Gastrocnemius medialis (tissue), 4 donors: ENCODE measurements at regions not wholly inside any gene's neighbourhood (a gene's known extent, or its start where the extent isn't known, plus 50 kb on each side); places are given as distances from the start of the nearest gene placed in this dataset.
"Not testable (repeated sequence)": the region's sequence is repeated elsewhere in the genome, so short reads cannot be mapped to it uniquely, and the experiment has no call there.

Source experiments
- ATAC-seq, 2 donors: fragments of 150-250 bp; one replicate each; pipeline ENCODE4 v1.9.1; 2016
- DNase-seq, 2 donors: peaks; one replicate each; pipeline ENCODE4 v3.0.0-alpha.2; 2019
- H3K27ac ChIP-seq, 4 donors: fragments of 200-600 bp; sonication (generic); 1 replicate in 1 of 4; 2 replicates in 3 of 4; pipeline ENCODE4 v1.5.1; 2016 to 2018; ENCODE audit warnings: mild to moderate bottlenecking in 2 of 4, moderate library complexity in 1 of 4
- H3K27me3 ChIP-seq, 3 donors: fragments of 200-600 bp; sonication (generic) in 2 of 3; 1 replicate in 1 of 3; 2 replicates in 2 of 3; pipeline versions ENCODE4 v1.5.1 to v1.6.0; 2016 to 2019; ENCODE audit warnings: mild to moderate bottlenecking in 1 of 3, moderate library complexity in 1 of 3
- H3K36me3 ChIP-seq, 2 donors: fragments of 200-600 bp; sonication (generic) in 1 of 2; one replicate each; pipeline ENCODE4 v1.5.1; 2017 to 2018
- H3K4me1 ChIP-seq, 2 donors: fragments of 200-600 bp; sonication (generic) in 1 of 2; one replicate each; pipeline ENCODE4 v1.5.1; 2016 to 2017; ENCODE audit warnings: mild to moderate bottlenecking in 2 of 2
- H3K4me3 ChIP-seq, 4 donors: fragments of 200-600 bp; sonication (generic) in 3 of 4; 1 replicate in 1 of 4; 2 replicates in 3 of 4; pipeline ENCODE4 v1.5.1; 2016 to 2019; ENCODE audit warnings: mild to moderate bottlenecking in 2 of 4
- H3K9me3 ChIP-seq, 3 donors: fragments of 200-600 bp; sonication (generic) in 2 of 3; 1 replicate in 1 of 3; 2 replicates in 2 of 3; pipeline ENCODE4 v1.5.1; 2016 to 2019
- POLR2A ChIP-seq, 2 donors: fragments of 450-650 bp; IDR thresholded peaks; one replicate each; pipeline ENCODE4 v1.6.1; 2017; ENCODE audit warnings: antibody characterized with exemption in 2 of 2, mild to moderate bottlenecking in 2 of 2, moderate library complexity in 2 of 2
- in situ Hi-C, 4 donors: fragments of 200-750 bp; cut with MboI; loops; one replicate each; pipeline versions ENCODE4 v1.15.0 to v1.8.0; 2017; ENCODE audit warnings: low sequenced_read_pairs in 4 of 4
- intact Hi-C: fragments of 100-400 bp; cut with DNase I; formaldehyde crosslinking; loops from one replicate; pipeline ENCODE4 v1.15.1; 2023; ENCODE audit warnings: low total_unique reads
- TF ChIP-seq, protein P1 (sequence below), 5 experiments: fragments of 450-650 bp in 3 of 5; fragments of 200-600 bp in 2 of 5; sonication (generic) in 2 of 5; IDR thresholded peaks in 4 of 5; conservative IDR thresholded peaks in 1 of 5; 1 replicate in 4 of 5; 2 replicates in 1 of 5; pipeline ENCODE4 v1.5.1; 2016 to 2019; ENCODE audit warnings: antibody characterized with exemption in 5 of 5, mild to moderate bottlenecking in 3 of 5, moderate library complexity in 3 of 5

DNA sequence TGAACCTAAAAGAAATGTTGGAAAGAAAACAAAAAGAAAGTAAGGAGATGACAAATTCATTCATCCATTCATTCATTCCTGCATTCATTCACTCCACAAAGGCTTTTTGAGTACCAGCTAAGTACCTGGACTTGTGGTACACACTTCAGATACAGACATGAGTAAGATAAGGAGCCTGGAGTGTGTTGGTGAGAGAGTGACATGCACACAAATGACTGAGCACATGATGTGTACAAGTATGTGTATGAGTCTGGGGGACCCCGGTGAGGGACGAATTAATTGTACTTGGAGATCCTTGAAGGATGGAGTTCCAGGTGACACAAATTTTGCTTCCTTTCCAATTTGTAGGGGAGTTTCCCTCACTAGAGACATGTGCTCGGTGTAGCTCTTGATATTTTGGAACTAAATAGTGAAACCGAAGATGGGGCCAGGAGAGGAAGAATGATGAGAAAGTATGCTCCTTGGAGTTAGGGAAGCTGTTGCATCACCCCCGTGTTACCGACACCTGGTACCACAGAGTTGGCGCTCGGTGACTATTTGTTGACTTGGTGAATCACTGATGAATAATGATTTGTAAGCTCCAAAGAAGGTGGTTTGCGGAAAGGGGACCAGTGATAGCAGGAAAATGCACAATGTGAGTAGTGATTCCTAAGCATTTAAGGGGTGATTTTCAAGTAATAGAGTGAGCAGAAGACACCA is 509.8 kb downstream of the CCDC171 start:
- ATAC-seq = no peak
- in situ Hi-C loops = no loop called here

DNA sequence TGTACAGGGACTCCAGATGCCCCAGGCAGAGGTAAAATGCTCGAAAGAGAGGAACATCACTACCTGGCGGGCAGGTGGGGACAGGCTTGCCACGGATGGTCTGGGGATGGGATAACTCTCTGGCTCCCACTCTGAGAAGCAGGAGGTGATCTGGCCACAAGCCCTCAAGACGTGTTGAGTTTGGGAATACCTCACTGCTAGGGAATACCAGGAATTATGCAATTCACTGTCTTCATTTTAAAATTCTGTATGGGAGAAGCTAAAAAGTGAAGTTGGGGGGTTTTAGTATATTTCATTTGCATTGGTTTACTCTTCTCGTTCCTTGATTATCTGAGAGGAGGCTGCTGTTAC is 510.4 kb downstream of the CCDC171 start:
- TF ChIP-seq, protein P1, sequence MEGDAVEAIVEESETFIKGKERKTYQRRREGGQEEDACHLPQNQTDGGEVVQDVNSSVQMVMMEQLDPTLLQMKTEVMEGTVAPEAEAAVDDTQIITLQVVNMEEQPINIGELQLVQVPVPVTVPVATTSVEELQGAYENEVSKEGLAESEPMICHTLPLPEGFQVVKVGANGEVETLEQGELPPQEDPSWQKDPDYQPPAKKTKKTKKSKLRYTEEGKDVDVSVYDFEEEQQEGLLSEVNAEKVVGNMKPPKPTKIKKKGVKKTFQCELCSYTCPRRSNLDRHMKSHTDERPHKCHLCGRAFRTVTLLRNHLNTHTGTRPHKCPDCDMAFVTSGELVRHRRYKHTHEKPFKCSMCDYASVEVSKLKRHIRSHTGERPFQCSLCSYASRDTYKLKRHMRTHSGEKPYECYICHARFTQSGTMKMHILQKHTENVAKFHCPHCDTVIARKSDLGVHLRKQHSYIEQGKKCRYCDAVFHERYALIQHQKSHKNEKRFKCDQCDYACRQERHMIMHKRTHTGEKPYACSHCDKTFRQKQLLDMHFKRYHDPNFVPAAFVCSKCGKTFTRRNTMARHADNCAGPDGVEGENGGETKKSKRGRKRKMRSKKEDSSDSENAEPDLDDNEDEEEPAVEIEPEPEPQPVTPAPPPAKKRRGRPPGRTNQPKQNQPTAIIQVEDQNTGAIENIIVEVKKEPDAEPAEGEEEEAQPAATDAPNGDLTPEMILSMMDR (IDR thresholded peaks at IDR 0.05 in 4 of 5, conservative IDR thresholded peaks at IDR 0.05 in 1 of 5) = no peak
- TF ChIP-seq POLR2A (IDR thresholded peaks at IDR 0.05) = no peak
- H3K4me3 ChIP-seq = no peak overlapping the region
- in situ Hi-C loops = no loop called here
- no peaks in the 10 kb centered on the region for H3K4me1 ChIP-seq
- H3K27me3 ChIP-seq = no peaks in the 10 kb centered on the region
- H3K9me3 ChIP-seq = no peaks in the 10 kb centered on the region
- no peaks in the 10 kb centered on the region for H3K36me3 ChIP-seq
- intact Hi-C loops = no loop called here
- no peak overlapping the region for H3K27ac ChIP-seq
- DNase-seq (no peak), ATAC-seq (no peak)

More for the DNA sequence above, 509.8 kb downstream of the CCDC171 start:
- DNase-seq = no peak
- TF ChIP-seq, protein P1 (IDR thresholded peaks at IDR 0.05 in 4 of 5, conservative IDR thresholded peaks at IDR 0.05 in 1 of 5) = no peak
- no peak for TF ChIP-seq POLR2A (IDR thresholded peaks at IDR 0.05)
- Histone ChIP-seq H3K27ac (no peak overlapping the region), H3K36me3 (no peaks in the 10 kb centered on the region), H3K9me3 (no peaks in the 10 kb centered on the region), H3K4me3 (no peak overlapping the region), H3K4me1 (no peaks in the 10 kb centered on the region), H3K27me3 (no peaks in the 10 kb centered on the region)
- intact Hi-C loops = no loop called here

DNA sequence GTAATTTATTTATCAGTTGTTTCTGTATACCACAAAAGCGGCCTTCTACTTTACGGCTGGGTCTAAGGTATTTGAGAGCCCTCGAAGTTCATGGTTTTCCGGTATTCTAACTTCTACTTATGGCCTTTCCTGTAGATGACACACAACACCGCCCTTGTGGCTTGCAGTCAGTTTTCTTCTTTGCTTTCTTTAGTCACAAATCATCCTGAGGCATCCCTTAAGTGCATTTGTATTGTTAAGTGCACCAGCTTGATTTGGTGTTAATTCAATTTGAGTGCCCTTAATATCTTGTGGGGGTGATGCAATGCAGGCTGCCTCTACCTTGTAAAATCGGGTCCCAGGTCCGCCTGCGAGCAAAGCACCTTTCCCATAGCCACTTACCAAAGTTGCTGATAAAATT is 511.9 kb downstream of the CCDC171 start:
- Histone ChIP-seq H3K9me3 (no peaks in the 10 kb centered on the region), H3K27ac (no peak overlapping the region), H3K4me1 (no peaks in the 10 kb centered on the region), H3K4me3 (no peak overlapping the region), H3K27me3 (no peaks in the 10 kb centered on the region), H3K36me3 (no peaks in the 10 kb centered on the region)
- ATAC-seq = no peak
- intact Hi-C loops = no loop called here
- TF ChIP-seq, protein P1 (IDR thresholded peaks at IDR 0.05 in 4 of 5, conservative IDR thresholded peaks at IDR 0.05 in 1 of 5) = no peak
- TF ChIP-seq POLR2A (IDR thresholded peaks at IDR 0.05) = no peak
- in situ Hi-C loops = no loop called here
- no peak for DNase-seq

DNA sequence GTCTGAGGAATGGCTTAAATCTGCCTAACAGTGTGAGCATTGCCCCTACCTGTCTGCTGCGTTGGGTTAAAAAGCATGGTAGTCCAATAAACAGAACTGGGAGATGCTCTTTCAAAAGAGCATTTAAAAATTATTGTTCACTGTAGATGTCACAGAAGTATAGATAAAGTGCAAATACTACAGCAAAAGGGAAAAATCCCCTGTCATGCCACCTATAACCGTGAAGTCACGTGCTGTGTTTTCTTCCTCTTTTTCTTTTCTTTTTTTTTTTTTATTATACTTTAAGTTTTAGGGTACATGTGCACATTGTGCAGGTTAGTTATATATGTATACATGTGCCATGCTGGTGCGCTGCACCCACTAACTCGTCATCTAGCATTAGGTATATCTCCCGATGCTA is 513.4 kb downstream of the CCDC171 start:
- intact Hi-C loops = not testable (repeated sequence)

DNA sequence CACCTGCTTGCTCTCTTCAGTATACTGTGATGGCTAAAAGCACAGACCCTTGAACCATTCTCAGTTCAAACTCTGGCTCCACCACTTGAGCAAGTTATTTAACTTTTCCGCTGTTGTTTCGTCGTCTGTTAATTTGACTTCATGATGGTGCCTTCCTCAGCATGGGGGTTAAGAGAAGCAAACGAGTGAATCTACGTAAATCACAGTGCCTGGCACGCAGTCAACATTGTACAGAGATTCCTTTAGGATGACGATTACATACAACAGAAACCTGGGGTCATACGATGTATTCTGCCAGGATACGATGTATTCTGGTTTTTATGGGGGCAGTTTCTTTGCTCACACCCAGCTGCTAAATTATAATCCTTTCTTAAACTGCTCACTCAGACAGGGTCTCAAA is 515.6 kb downstream of the CCDC171 start:
- Histone ChIP-seq H3K27ac (no peak overlapping the region), H3K9me3 (no peaks in the 10 kb centered on the region), H3K27me3 (no peaks in the 10 kb centered on the region), H3K4me3 (no peak overlapping the region), H3K36me3 (no peaks in the 10 kb centered on the region), H3K4me1 (no peaks in the 10 kb centered on the region)
- intact Hi-C loops (no loop called here), in situ Hi-C loops (no loop called here)
- DNase-seq = no peak
- ATAC-seq = no peak
- no peak for TF ChIP-seq POLR2A (IDR thresholded peaks at IDR 0.05)
- TF ChIP-seq, protein P1 (IDR thresholded peaks at IDR 0.05 in 4 of 5, conservative IDR thresholded peaks at IDR 0.05 in 1 of 5) = no peak

More for the DNA sequence above, 513.4 kb downstream of the CCDC171 start:
- H3K27me3 ChIP-seq, in situ Hi-C loops, H3K4me1 ChIP-seq, DNase-seq, H3K9me3 ChIP-seq, H3K27ac ChIP-seq, ATAC-seq, H3K4me3 ChIP-seq, H3K36me3 ChIP-seq: not testable (repeated sequence)
